ENCODE measurements at regions not wholly inside any gene's neighbourhood (a gene's known extent, or its start where the extent isn't known, plus 50 kb on each side); places are given as distances from the start of the nearest gene placed in this dataset.

GRCh38 chr15:95868450-95868849, 462.1 kb upstream of the NR2F2 start:
- Histone ChIP-seq H3K9me3 (ENCODE audit: low read length) (no peaks in the 10 kb centered on the region), H3K4me3 (ENCODE audit: low read depth, low read length, poor library complexity, severe bottlenecking) (no peak overlapping the region), H3K4me1 (ENCODE audit: insufficient read depth, low read length, severe bottlenecking) (no peaks in the 10 kb centered on the region), H3K9ac (ENCODE audit: low read length) (no peak overlapping the region), H2AFZ (ENCODE audit: low read length) (no peak overlapping the region), H3F3A (ENCODE audit: insufficient read depth, low read length) (no peaks in the 10 kb centered on the region), H4K20me1 (ENCODE audit: insufficient read depth, low read length) (no peaks in the 10 kb centered on the region), H3K27ac (ENCODE audit: low read depth, low read length, poor library complexity, severe bottlenecking) (no peak overlapping the region), H3K79me2 (ENCODE audit: insufficient read depth, low read length) (no peaks in the 10 kb centered on the region), H3K9me2 (ENCODE audit: low read depth, low read length) (no peaks in the 10 kb centered on the region), H3K36me3 (ENCODE audit: insufficient read depth, low read length) (no peaks in the 10 kb centered on the region), H3K27me3 (ENCODE audit: insufficient read depth, low read length) (no peaks in the 10 kb centered on the region), H3K4me2 (ENCODE audit: low read length) (no peak overlapping the region)
- no peak for TF ChIP-seq CTCF (IDR thresholded peaks at IDR 0.05; ENCODE audit: low read length)
- TF ChIP-seq EZH2 (IDR thresholded peaks at IDR 0.05; ENCODE audit: borderline replicate concordance, low read length): no peak

GRCh38 chr15:95868970-95869369, 461.5 kb upstream of the NR2F2 start:
- H2AFZ ChIP-seq (ENCODE audit: low read length): no peak overlapping the region
- no peak overlapping the region for H3K4me3 ChIP-seq (ENCODE audit: low read depth, low read length, poor library complexity, severe bottlenecking)
- no peaks in the 10 kb centered on the region for H4K20me1 ChIP-seq (ENCODE audit: insufficient read depth, low read length)
- no peaks in the 10 kb centered on the region for H3K27me3 ChIP-seq (ENCODE audit: insufficient read depth, low read length)
- no peaks in the 10 kb centered on the region for H3K79me2 ChIP-seq (ENCODE audit: insufficient read depth, low read length)
- H3F3A ChIP-seq (ENCODE audit: insufficient read depth, low read length): no peaks in the 10 kb centered on the region
- H3K9me3 ChIP-seq (ENCODE audit: low read length): no peaks in the 10 kb centered on the region
- H3K4me2 ChIP-seq (ENCODE audit: low read length): no peak overlapping the region
- no peaks in the 10 kb centered on the region for H3K36me3 ChIP-seq (ENCODE audit: insufficient read depth, low read length)
- no peak overlapping the region for H3K9ac ChIP-seq (ENCODE audit: low read length)
- H3K9me2 ChIP-seq (ENCODE audit: low read depth, low read length): no peaks in the 10 kb centered on the region
- no peak for TF ChIP-seq CTCF (IDR thresholded peaks at IDR 0.05; ENCODE audit: low read length)
- TF ChIP-seq EZH2 (IDR thresholded peaks at IDR 0.05; ENCODE audit: borderline replicate concordance, low read length): no peak
- no peak overlapping the region for H3K27ac ChIP-seq (ENCODE audit: low read depth, low read length, poor library complexity, severe bottlenecking)
- no peaks in the 10 kb centered on the region for H3K4me1 ChIP-seq (ENCODE audit: insufficient read depth, low read length, severe bottlenecking)

GRCh38 chr15:95869920-95870319, 460.6 kb upstream of the NR2F2 start:
- H3K4me3 ChIP-seq (ENCODE audit: low read depth, low read length, poor library complexity, severe bottlenecking): no peak overlapping the region
- H3K4me2 ChIP-seq (ENCODE audit: low read length): no peak overlapping the region
- no peaks in the 10 kb centered on the region for H4K20me1 ChIP-seq (ENCODE audit: insufficient read depth, low read length)
- H3K27me3 ChIP-seq (ENCODE audit: insufficient read depth, low read length): no peaks in the 10 kb centered on the region
- no peaks in the 10 kb centered on the region for H3K9me2 ChIP-seq (ENCODE audit: low read depth, low read length)
- no peaks in the 10 kb centered on the region for H3K4me1 ChIP-seq (ENCODE audit: insufficient read depth, low read length, severe bottlenecking)
- no peaks in the 10 kb centered on the region for H3K79me2 ChIP-seq (ENCODE audit: insufficient read depth, low read length)
- no peak overlapping the region for H2AFZ ChIP-seq (ENCODE audit: low read length)
- H3K9me3 ChIP-seq (ENCODE audit: low read length): no peaks in the 10 kb centered on the region
- no peaks in the 10 kb centered on the region for H3K36me3 ChIP-seq (ENCODE audit: insufficient read depth, low read length)
- TF ChIP-seq EZH2 (IDR thresholded peaks at IDR 0.05; ENCODE audit: borderline replicate concordance, low read length) (no peak), CTCF (IDR thresholded peaks at IDR 0.05; ENCODE audit: low read length) (no peak)
- H3F3A ChIP-seq (ENCODE audit: insufficient read depth, low read length): no peaks in the 10 kb centered on the region
- no peak overlapping the region for H3K27ac ChIP-seq (ENCODE audit: low read depth, low read length, poor library complexity, severe bottlenecking)
- H3K9ac ChIP-seq (ENCODE audit: low read length): no peak overlapping the region
